Activated naive CD8-positive, alpha-beta T cell treated with anti-CD3 and anti-CD28 coated beads, Interleukin-2, amount 50 U/mL, for 24 hours (primary cell): ENCODE measurements at regions not wholly inside any gene's neighbourhood (a gene's known extent, or its start where the extent isn't known, plus 50 kb on each side); places are given as distances from the start of the nearest gene placed in this dataset.

Experiments used
- ATAC-seq: fragments of 150-1000 bp; cut with Tn5 transposase; one replicate; pipeline ENCODE4 v1.10.0; 2021
- DNase-seq: peaks from one replicate; pipeline ENCODE4 v3.0.0; 2021
- H3K27ac Mint-ChIP-seq: one replicate; pipeline ENCODE4 v1.8.0; 2021; ENCODE audit warnings: mild to moderate bottlenecking, mixed read lengths
- H3K27me3 Mint-ChIP-seq: one replicate; pipeline ENCODE4 v1.8.0; 2021; ENCODE audit warnings: mixed read lengths
- H3K36me3 Mint-ChIP-seq: one replicate; pipeline ENCODE4 v1.8.0; 2021; ENCODE audit warnings: low read depth, mixed read lengths
- H3K4me1 Mint-ChIP-seq: one replicate; pipeline ENCODE4 v1.8.0; 2021; ENCODE audit warnings: mixed read lengths
- H3K4me3 Mint-ChIP-seq: one replicate; pipeline ENCODE4 v1.8.0; 2021; ENCODE audit warnings: mild to moderate bottlenecking, moderate library complexity, mixed read lengths
- H3K9me3 Mint-ChIP-seq: one replicate; pipeline ENCODE4 v1.8.0; 2021; ENCODE audit warnings: mixed read lengths

GRCh38 chr1:59083946-59084865 is 212.7 kb upstream of the FGGY start:
- no peak for ATAC-seq
- peak overlapping the region; percentile 70 for H3K27ac Mint-ChIP-seq
- no peaks in the 10 kb centered on the region for H3K27me3 Mint-ChIP-seq
- peaks cover 23% of the 10 kb centered on the region for H3K4me1 Mint-ChIP-seq
- DNase-seq: no peak
- peaks cover 5% of the 10 kb centered on the region for H3K9me3 Mint-ChIP-seq
- H3K36me3 Mint-ChIP-seq: no peaks in the 10 kb centered on the region
- H3K4me3 Mint-ChIP-seq: no peak overlapping the region

DNA sequence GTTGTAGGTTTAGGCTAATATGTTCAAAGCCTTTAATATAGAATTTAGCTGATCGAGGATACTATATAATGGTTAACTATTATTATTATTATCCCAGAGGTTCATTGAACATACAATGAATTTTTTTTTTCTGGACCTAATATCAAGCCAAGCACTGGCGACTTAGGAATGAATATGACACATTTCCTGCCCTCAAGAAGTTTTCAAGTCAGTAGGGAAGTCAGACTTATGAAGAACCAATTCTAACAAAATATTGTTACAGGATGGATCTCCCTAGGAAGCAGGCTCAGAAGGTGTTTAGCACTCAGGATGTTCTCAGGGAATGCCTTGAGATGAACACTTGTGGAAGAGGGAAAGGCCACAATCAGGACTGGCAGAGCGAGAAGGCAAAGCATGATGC is 211.8 kb upstream of the FGGY start:
- ATAC-seq (no peak), DNase-seq (no peak)
- Mint-ChIP-seq H3K27me3 (no peaks in the 10 kb centered on the region), H3K4me3 (no peak overlapping the region), H3K27ac (no peak overlapping the region), H3K9me3 (peaks cover 7% of the 10 kb centered on the region), H3K4me1 (peaks cover 14% of the 10 kb centered on the region), H3K36me3 (no peaks in the 10 kb centered on the region)

- Mint-ChIP-seq H3K27me3 (no peaks in the 10 kb centered on the region), H3K9me3 (peaks cover 7% of the 10 kb centered on the region), H3K36me3 (no peaks in the 10 kb centered on the region), H3K4me3 (no peak overlapping the region), H3K4me1 (peaks cover 6% of the 10 kb centered on the region), H3K27ac (no peak overlapping the region)
- ATAC-seq (no peak), DNase-seq (no peak)
These were observed 207.7 kb upstream of the FGGY start for GRCh38 chr1:59089036-59089798.

- DNase-seq (no peak), ATAC-seq (no peak)
- H3K36me3 Mint-ChIP-seq: no peaks in the 10 kb centered on the region
- peaks cover 7% of the 10 kb centered on the region for H3K9me3 Mint-ChIP-seq
- no peaks in the 10 kb centered on the region for H3K4me1 Mint-ChIP-seq
- H3K27ac Mint-ChIP-seq: no peak overlapping the region
- H3K27me3 Mint-ChIP-seq: no peaks in the 10 kb centered on the region
- no peak overlapping the region for H3K4me3 Mint-ChIP-seq
These were observed 206.9 kb upstream of the FGGY start for GRCh38 chr1:59089922-59090457.

DNA sequence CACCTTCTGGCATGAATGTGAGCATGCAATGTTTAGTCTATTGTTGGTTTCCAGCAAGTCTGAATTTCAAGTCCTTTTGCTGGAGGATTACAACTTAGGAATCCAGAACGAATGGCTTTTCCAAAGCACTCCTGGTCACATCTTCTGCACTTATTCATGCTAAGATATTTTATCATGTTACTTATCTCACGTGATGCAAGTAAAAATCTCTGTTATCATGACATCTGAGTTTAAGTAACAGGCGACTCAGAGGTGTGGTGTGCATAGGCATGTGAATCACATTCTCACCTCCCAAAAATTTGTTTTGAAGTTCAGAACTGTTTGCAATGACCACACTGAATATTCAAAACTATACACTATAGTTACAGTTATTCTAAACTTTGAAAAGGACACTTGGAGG is 204.8 kb upstream of the FGGY start:
- Mint-ChIP-seq H3K4me1 (peaks cover 3% of the 10 kb centered on the region), H3K36me3 (no peaks in the 10 kb centered on the region), H3K27me3 (no peaks in the 10 kb centered on the region), H3K27ac (no peak overlapping the region), H3K4me3 (no peak overlapping the region), H3K9me3 (peaks cover 7% of the 10 kb centered on the region)
- DNase-seq (no peak), ATAC-seq (peak; percentile 52)

DNA sequence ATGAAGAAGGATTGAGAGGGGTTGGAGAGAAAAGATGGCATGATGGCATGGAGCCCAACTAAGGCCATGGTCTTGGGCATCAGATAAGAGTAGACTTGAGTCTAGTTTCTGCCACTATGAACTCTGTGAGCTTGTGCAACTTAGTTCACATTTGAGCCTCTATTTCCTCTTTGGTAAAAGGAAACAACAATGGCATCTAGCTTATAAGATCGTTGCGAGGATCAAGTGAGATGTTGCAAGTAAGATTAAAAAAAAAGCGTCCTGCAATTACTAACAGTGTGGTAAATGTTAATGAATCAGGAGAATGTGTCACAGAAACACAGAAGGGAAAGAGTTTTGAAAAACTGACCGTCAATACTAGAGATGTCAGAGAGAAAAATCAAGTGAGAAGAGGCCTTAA is 202.9 kb upstream of the FGGY start:
- no peak for DNase-seq
- Mint-ChIP-seq H3K36me3 (no peaks in the 10 kb centered on the region), H3K4me1 (peaks cover 3% of the 10 kb centered on the region), H3K27me3 (no peaks in the 10 kb centered on the region), H3K27ac (no peak overlapping the region), H3K4me3 (no peak overlapping the region), H3K9me3 (peaks cover 4% of the 10 kb centered on the region)
- ATAC-seq: no peak

GRCh38 chr1:59096501-59096900 is 200.4 kb upstream of the FGGY start:
- peaks cover 3% of the 10 kb centered on the region for H3K4me1 Mint-ChIP-seq
- H3K4me3 Mint-ChIP-seq: no peak overlapping the region
- no peaks in the 10 kb centered on the region for H3K36me3 Mint-ChIP-seq
- H3K27me3 Mint-ChIP-seq: no peaks in the 10 kb centered on the region
- no peak for ATAC-seq
- no peak for DNase-seq
- no peak overlapping the region for H3K27ac Mint-ChIP-seq
- no peaks in the 10 kb centered on the region for H3K9me3 Mint-ChIP-seq

DNA sequence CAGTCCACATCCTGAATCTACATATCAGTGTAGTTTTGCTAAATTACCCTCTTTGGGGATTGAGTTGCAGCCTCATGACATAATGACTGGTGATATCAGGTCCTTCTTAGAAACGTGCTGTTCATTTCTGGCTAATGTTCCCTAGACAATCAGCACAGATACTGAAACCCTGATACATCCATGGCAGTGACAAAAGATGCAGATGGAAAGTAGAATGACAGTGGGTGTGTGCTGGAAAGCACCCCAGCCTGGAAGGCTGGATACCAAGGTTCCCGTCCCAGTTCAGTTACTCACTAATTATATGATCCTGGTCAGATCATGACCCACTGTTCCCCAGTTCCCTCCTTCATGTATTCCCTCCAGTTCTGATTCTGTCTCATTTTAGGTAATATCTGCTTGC is 198.2 kb upstream of the FGGY start:
- Mint-ChIP-seq H3K27me3 (no peaks in the 10 kb centered on the region), H3K4me1 (peaks cover 3% of the 10 kb centered on the region), H3K27ac (no peak overlapping the region), H3K36me3 (no peaks in the 10 kb centered on the region), H3K9me3 (no peaks in the 10 kb centered on the region), H3K4me3 (no peak overlapping the region)
- ATAC-seq (no peak), DNase-seq (no peak)

GRCh38 chr1:59100708-59101374 is 196.1 kb upstream of the FGGY start:
- no peaks in the 10 kb centered on the region for H3K36me3 Mint-ChIP-seq
- peaks cover 3% of the 10 kb centered on the region for H3K4me1 Mint-ChIP-seq
- H3K9me3 Mint-ChIP-seq: no peaks in the 10 kb centered on the region
- H3K4me3 Mint-ChIP-seq: no peak overlapping the region
- H3K27ac Mint-ChIP-seq: no peak overlapping the region
- no peaks in the 10 kb centered on the region for H3K27me3 Mint-ChIP-seq
- no peak for ATAC-seq
- DNase-seq: no peak

DNA sequence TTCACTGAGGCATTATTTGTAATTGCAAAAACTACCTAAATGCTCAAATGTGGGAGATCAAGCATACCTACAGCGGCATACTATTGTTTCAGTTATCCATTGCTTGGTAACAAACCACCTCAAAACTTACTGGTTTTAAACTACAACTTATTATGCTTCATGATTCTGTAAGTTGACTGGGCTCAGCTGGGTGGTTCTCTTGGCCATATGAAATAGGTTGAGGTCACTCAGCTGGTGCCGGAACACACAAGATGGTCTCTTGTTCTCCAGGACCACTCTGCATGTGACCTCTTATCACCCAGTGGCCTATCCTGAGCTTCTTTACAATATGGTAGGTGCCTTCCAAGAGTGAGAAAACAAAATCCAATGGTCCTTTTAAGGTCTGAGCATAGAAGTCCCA is 195.4 kb upstream of the FGGY start:
- DNase-seq: no peak
- Mint-ChIP-seq H3K9me3 (no peaks in the 10 kb centered on the region), H3K4me1 (peaks cover 3% of the 10 kb centered on the region), H3K36me3 (no peaks in the 10 kb centered on the region), H3K4me3 (no peak overlapping the region), H3K27ac (no peak overlapping the region), H3K27me3 (no peaks in the 10 kb centered on the region)
- ATAC-seq: no peak

DNA sequence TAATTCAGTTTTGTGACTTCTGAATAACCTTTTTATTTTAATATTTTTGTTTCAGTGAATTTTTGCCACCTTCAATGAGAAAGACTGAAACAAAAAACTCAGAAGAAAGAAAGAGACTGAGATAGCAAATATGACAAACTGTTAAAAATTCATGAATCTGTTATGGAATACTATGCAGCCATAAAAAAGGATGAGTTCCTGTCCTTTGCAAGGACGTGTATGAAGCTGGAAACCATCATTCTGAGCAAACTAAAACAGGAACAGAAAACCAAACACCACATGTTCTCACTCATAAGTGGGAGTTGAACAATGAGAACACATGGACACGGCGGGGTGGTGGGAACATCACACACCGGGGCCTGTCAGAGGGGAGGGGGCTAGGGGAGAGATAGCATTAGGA is 193.4 kb upstream of the FGGY start:
- DNase-seq: no peak
- Mint-ChIP-seq H3K4me3 (no peak overlapping the region), H3K27ac (no peak overlapping the region), H3K36me3 (no peaks in the 10 kb centered on the region), H3K9me3 (no peaks in the 10 kb centered on the region), H3K4me1 (no peaks in the 10 kb centered on the region), H3K27me3 (no peaks in the 10 kb centered on the region)
- no peak for ATAC-seq

DNA sequence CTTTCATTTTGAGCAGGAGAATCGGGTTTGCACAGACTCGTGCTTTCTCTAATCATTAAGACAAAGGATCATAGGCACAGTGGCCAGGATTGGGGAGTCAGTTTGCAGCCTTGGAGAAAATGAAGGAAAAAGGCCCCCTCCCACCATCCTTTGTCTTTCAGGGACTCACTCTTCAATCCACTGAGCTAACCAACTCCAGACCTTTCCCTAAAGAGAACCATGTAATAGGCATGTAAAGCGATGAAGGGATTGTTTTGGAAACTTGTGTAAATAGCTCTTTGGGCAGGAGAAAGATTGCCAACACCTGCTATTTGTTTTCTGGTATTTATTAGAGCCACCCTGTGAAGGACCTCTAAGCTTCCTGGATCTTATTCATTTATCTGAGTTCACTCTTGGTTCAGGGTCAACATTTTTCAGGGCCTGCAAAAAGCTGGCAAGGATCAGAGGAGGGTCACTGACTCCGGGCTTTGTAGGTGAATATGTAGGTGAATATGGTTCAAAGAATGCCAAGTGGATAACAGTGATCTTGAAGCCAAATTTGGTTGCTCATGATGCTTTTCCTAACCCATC is 192.6 kb upstream of the FGGY start:
- H3K27me3 Mint-ChIP-seq: no peaks in the 10 kb centered on the region
- no peak overlapping the region for H3K4me3 Mint-ChIP-seq
- ATAC-seq (no peak), DNase-seq (no peak)
- H3K9me3 Mint-ChIP-seq: no peaks in the 10 kb centered on the region
- no peaks in the 10 kb centered on the region for H3K4me1 Mint-ChIP-seq
- no peak overlapping the region for H3K27ac Mint-ChIP-seq
- no peaks in the 10 kb centered on the region for H3K36me3 Mint-ChIP-seq

GRCh38 chr1:59105548-59106507 is 191.1 kb upstream of the FGGY start:
- H3K27me3 Mint-ChIP-seq: no peaks in the 10 kb centered on the region
- H3K9me3 Mint-ChIP-seq: no peaks in the 10 kb centered on the region
- no peaks in the 10 kb centered on the region for H3K4me1 Mint-ChIP-seq
- DNase-seq: no peak
- no peak overlapping the region for H3K27ac Mint-ChIP-seq
- ATAC-seq: no peak
- no peak overlapping the region for H3K4me3 Mint-ChIP-seq
- no peaks in the 10 kb centered on the region for H3K36me3 Mint-ChIP-seq
